Fibroblast of lung (primary cell): ENCODE measurements at regions not wholly inside any gene's neighbourhood (a gene's known extent, or its start where the extent isn't known, plus 50 kb on each side); places are given as distances from the start of the nearest gene placed in this dataset.

Experiments used
- EZH2 ChIP-seq: IDR thresholded peaks from 2 replicates; pipeline ENCODE4 v1.5.1; 2012; ENCODE audit warnings: low read length, control low read depth, mild to moderate bottlenecking; ENCODE audit errors: missing control alignments
- TF ChIP-seq, protein P1 (sequence below), 2 donors: IDR thresholded peaks in 1 of 2; conservative IDR thresholded peaks in 1 of 2; 1 replicate in 1 of 2; 2 replicates in 1 of 2; pipeline ENCODE4 v1.5.1; 2011 to 2012; ENCODE audit warnings: low read length in 2 of 2, control low read depth in 1 of 2, inconsistent platforms in 1 of 2, low read depth in 1 of 2, mild to moderate bottlenecking in 1 of 2

DNA sequence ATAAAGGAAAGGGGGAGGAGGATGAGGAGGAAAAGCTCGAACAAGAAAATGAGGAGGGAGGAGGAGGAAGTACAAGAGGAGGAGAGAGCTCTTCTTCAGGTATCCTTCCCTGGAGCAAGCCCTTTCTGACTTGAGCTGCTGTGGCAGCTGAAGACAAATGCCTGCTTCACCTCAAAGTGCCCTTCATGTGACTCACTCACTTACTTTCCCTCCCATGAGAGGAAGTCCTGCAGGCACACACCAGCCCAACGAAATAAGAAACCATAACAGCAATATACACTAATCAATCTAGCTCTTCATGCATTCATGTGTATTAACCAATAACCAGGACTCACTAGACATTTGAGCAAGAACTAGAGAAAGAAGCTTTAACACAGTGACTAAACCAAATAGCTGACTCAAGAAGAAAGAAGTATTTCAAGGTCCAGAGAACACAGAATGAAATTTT is 251.9 kb downstream of the IGSF11 start:
- TF ChIP-seq, protein P1, sequence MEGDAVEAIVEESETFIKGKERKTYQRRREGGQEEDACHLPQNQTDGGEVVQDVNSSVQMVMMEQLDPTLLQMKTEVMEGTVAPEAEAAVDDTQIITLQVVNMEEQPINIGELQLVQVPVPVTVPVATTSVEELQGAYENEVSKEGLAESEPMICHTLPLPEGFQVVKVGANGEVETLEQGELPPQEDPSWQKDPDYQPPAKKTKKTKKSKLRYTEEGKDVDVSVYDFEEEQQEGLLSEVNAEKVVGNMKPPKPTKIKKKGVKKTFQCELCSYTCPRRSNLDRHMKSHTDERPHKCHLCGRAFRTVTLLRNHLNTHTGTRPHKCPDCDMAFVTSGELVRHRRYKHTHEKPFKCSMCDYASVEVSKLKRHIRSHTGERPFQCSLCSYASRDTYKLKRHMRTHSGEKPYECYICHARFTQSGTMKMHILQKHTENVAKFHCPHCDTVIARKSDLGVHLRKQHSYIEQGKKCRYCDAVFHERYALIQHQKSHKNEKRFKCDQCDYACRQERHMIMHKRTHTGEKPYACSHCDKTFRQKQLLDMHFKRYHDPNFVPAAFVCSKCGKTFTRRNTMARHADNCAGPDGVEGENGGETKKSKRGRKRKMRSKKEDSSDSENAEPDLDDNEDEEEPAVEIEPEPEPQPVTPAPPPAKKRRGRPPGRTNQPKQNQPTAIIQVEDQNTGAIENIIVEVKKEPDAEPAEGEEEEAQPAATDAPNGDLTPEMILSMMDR (conservative IDR thresholded peaks at IDR 0.05 in 1 of 2, IDR thresholded peaks at IDR 0.05 in 1 of 2; ENCODE audit: low read depth in 1 of 2, low read length in 2 of 2), result no peak
- no peak for TF ChIP-seq EZH2
